Osteocyte (in vitro differentiated cells): ENCODE measurements at regions not wholly inside any gene's neighbourhood (a gene's known extent, or its start where the extent isn't known, plus 50 kb on each side); places are given as distances from the start of the nearest gene placed in this dataset.
"Not testable (repeated sequence)": the region's sequence is repeated elsewhere in the genome, so short reads cannot be mapped to it uniquely, and the experiment has no call there.

Source experiments
- DNase-seq: peaks from one replicate; pipeline ENCODE4 v3.0.0; 2021; ENCODE audit warnings: mixed read lengths; ENCODE audit not compliant: unreplicated experiment; ENCODE audit errors: extremely low spot score
- H3K27ac Mint-ChIP-seq: one replicate; pipeline ENCODE4 v1.8.0; 2021; ENCODE audit warnings: mild to moderate bottlenecking, mixed read lengths; ENCODE audit not compliant: unreplicated experiment
- H3K27me3 Mint-ChIP-seq: one replicate; pipeline ENCODE4 v1.8.0; 2021; ENCODE audit warnings: mixed read lengths; ENCODE audit not compliant: unreplicated experiment
- H3K36me3 Mint-ChIP-seq: one replicate; pipeline ENCODE4 v1.8.0; 2021; ENCODE audit warnings: mixed read lengths; ENCODE audit not compliant: unreplicated experiment
- H3K4me1 Mint-ChIP-seq: one replicate; pipeline ENCODE4 v1.8.0; 2021; ENCODE audit warnings: mixed read lengths; ENCODE audit not compliant: unreplicated experiment
- H3K4me3 Mint-ChIP-seq: one replicate; pipeline ENCODE4 v1.8.0; 2021; ENCODE audit warnings: mild to moderate bottlenecking, moderate library complexity, mixed read lengths; ENCODE audit not compliant: unreplicated experiment
- H3K9me3 Mint-ChIP-seq: one replicate; pipeline ENCODE4 v1.8.0; 2021; ENCODE audit warnings: mixed read lengths; ENCODE audit not compliant: unreplicated experiment
- CTCF ChIP-seq: fragments of 200-600 bp; sonication (generic); IDR thresholded peaks from 2 replicates; pipeline ENCODE4 v1.5.0; 2021; ENCODE audit warnings: antibody characterized with exemption, mild to moderate bottlenecking, moderate library complexity

- Mint-ChIP-seq H3K36me3 (no peaks in the 10 kb centered on the region), H3K4me1 (peaks cover 2% of the 10 kb centered on the region), H3K27ac (no peak overlapping the region), H3K27me3 (peaks cover 7% of the 10 kb centered on the region), H3K4me3 (no peak overlapping the region), H3K9me3 (no peaks in the 10 kb centered on the region)
- DNase-seq = no peak
- TF ChIP-seq CTCF = no peak
Observed at GRCh38 chr16:29126616-29127015, 141.8 kb downstream of the LAT start.

GRCh38 chr16:29126057-29126494 is 141.2 kb downstream of the LAT start:
- no peak for DNase-seq
- TF ChIP-seq CTCF = no peak
- Mint-ChIP-seq H3K27me3 (peaks cover 7% of the 10 kb centered on the region), H3K36me3 (no peaks in the 10 kb centered on the region), H3K4me3 (no peak overlapping the region), H3K9me3 (no peaks in the 10 kb centered on the region), H3K27ac (no peak overlapping the region), H3K4me1 (no peaks in the 10 kb centered on the region)

- Mint-ChIP-seq H3K4me3 (no peak overlapping the region), H3K9me3 (no peaks in the 10 kb centered on the region), H3K4me1 (peaks cover 2% of the 10 kb centered on the region), H3K36me3 (no peaks in the 10 kb centered on the region), H3K27ac (no peak overlapping the region), H3K27me3 (peaks cover 7% of the 10 kb centered on the region)
- no peak for DNase-seq
- no peak for TF ChIP-seq CTCF
Observed at GRCh38 chr16:29124828-29125227, 140.0 kb downstream of the LAT start.

GRCh38 chr16:29124162-29124561 is 139.3 kb downstream of the LAT start:
- not testable (repeated sequence) for H3K4me1 Mint-ChIP-seq, H3K27me3 Mint-ChIP-seq, DNase-seq, H3K4me3 Mint-ChIP-seq, H3K9me3 Mint-ChIP-seq, H3K36me3 Mint-ChIP-seq, H3K27ac Mint-ChIP-seq

- not testable (repeated sequence) for H3K27ac Mint-ChIP-seq, H3K27me3 Mint-ChIP-seq, H3K9me3 Mint-ChIP-seq, H3K4me3 Mint-ChIP-seq, H3K4me1 Mint-ChIP-seq, H3K36me3 Mint-ChIP-seq
- DNase-seq = peak; percentile 73
Observed at GRCh38 chr16:29120680-29121079, 135.8 kb downstream of the LAT start.

GRCh38 chr16:29118301-29118957 is 133.6 kb downstream of the LAT start:
- peak; percentile 57 for DNase-seq
- not testable (repeated sequence) for H3K36me3 Mint-ChIP-seq, H3K9me3 Mint-ChIP-seq, H3K27ac Mint-ChIP-seq, H3K27me3 Mint-ChIP-seq, H3K4me3 Mint-ChIP-seq
- H3K4me1 Mint-ChIP-seq = peaks cover 15% of the 10 kb centered on the region
